ENCODE measurements at regions not wholly inside any gene's neighbourhood (a gene's known extent, or its start where the extent isn't known, plus 50 kb on each side); places are given as distances from the start of the nearest gene placed in this dataset.

GRCh38 chr14:53494587-53494986 lies 341.5 kb upstream of the DDHD1 start:
- H3K27ac ChIP-seq (ENCODE audit: low read depth) = no peak overlapping the region
- DNase-seq (ENCODE audit: extremely low spot score) = no peak
- no peaks in the 10 kb centered on the region for H3K4me1 ChIP-seq (ENCODE audit: insufficient read depth)
- 70% methylated on average over 1 of the region's 1 CpG for WGBS
- no peak overlapping the region for H3K4me3 ChIP-seq (ENCODE audit: low read depth, low read length)
- H3K36me3 ChIP-seq (ENCODE audit: insufficient read depth) = no peaks in the 10 kb centered on the region

DNA sequence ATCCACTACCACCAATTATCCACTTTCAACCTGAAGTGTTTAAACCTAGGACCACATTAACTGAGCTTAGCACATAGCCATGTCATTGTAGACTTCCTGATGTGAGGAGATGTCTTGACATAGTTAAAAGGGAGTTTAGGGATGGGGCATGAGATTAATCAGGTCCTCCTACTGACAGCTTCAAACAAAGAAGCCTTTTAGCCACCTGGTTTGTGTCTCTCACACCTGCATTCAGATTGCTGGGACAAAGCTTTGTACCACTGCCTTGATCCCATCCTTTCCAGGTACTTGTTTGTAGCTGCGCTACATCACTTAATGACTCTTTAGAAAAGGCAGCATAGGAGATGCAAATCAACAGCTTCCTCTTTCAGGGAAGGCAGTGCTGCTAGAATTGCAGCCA lies 340.7 kb upstream of the DDHD1 start:
- no peak overlapping the region for H3K4me3 ChIP-seq (ENCODE audit: low read depth, low read length)
- no peak overlapping the region for H3K27ac ChIP-seq (ENCODE audit: low read depth)
- H3K36me3 ChIP-seq (ENCODE audit: insufficient read depth) = no peaks in the 10 kb centered on the region
- 95% methylated on average over 1 of the region's 1 CpG for WGBS
- no peaks in the 10 kb centered on the region for H3K4me1 ChIP-seq (ENCODE audit: insufficient read depth)
- no peak for DNase-seq (ENCODE audit: extremely low spot score)

- H3K4me1 ChIP-seq (ENCODE audit: insufficient read depth) = no peaks in the 10 kb centered on the region
- H3K27ac ChIP-seq (ENCODE audit: low read depth) = no peak overlapping the region
These were observed 340.2 kb upstream of the DDHD1 start for GRCh38 chr14:53493320-53493719.

GRCh38 chr14:53491884-53492277 lies 338.8 kb upstream of the DDHD1 start:
- H3K4me3 ChIP-seq (ENCODE audit: low read depth, low read length) = no peak overlapping the region
- no peak for DNase-seq (ENCODE audit: extremely low spot score)
- no peaks in the 10 kb centered on the region for H3K4me1 ChIP-seq (ENCODE audit: insufficient read depth)
- H3K27ac ChIP-seq (ENCODE audit: low read depth) = no peak overlapping the region
- H3K36me3 ChIP-seq (ENCODE audit: insufficient read depth) = no peaks in the 10 kb centered on the region
- whole genome bisulfite sequencing = 91% methylated on average over 5 of the region's 5 CpGs

More at GRCh38 chr14:53493320-53493719, 340.2 kb upstream of the DDHD1 start:
- H3K36me3 ChIP-seq (ENCODE audit: insufficient read depth) = no peaks in the 10 kb centered on the region
- 84% methylated on average over 2 of the region's 2 CpGs for WGBS
- no peak overlapping the region for H3K4me3 ChIP-seq (ENCODE audit: low read depth, low read length)
- no peak for DNase-seq (ENCODE audit: extremely low spot score)

- no peaks in the 10 kb centered on the region for H3K4me1 ChIP-seq (ENCODE audit: insufficient read depth)
- WGBS = 56% methylated on average over 3 of the region's 3 CpGs
- no peaks in the 10 kb centered on the region for H3K36me3 ChIP-seq (ENCODE audit: insufficient read depth)
- H3K4me3 ChIP-seq (ENCODE audit: low read depth, low read length) = no peak overlapping the region
- no peak overlapping the region for H3K27ac ChIP-seq (ENCODE audit: low read depth)
- DNase-seq (ENCODE audit: extremely low spot score) = no peak
These were observed 338.2 kb upstream of the DDHD1 start for GRCh38 chr14:53491256-53491883.

GRCh38 chr14:53478174-53478573 lies 325.1 kb upstream of the DDHD1 start:
- Histone ChIP-seq H3K4me3 (ENCODE audit: low read depth, low read length) (no peak overlapping the region), H3K36me3 (ENCODE audit: insufficient read depth) (no peaks in the 10 kb centered on the region), H3K27ac (ENCODE audit: low read depth) (no peak overlapping the region), H3K4me1 (ENCODE audit: insufficient read depth) (peaks cover 2% of the 10 kb centered on the region)
- DNase-seq (ENCODE audit: extremely low spot score) = no peak
- WGBS = 80% methylated on average over 1 of the region's 1 CpG

DNA sequence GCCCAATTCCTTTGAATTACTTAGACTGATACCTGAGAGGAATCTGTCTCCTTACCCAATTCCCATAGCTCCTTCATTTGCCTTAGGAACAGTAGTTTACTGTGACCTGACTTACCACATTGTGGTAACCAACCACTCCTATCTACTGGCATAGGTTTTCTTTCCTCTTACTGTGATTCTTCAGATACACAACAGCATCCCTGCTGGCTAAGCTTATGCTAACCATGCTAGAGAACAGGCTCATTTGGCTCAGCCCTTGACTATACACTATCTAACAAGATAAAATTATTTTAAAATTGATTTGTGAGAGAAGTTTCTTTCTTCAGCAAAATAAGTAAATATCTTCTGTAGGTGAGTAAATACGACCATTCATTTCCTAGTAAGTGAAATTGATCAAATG lies 320.4 kb upstream of the DDHD1 start:
- no peaks in the 10 kb centered on the region for H3K36me3 ChIP-seq (ENCODE audit: insufficient read depth)
- no peak overlapping the region for H3K4me3 ChIP-seq (ENCODE audit: low read depth, low read length)
- H3K27ac ChIP-seq (ENCODE audit: low read depth) = no peak overlapping the region
- no peaks in the 10 kb centered on the region for H3K4me1 ChIP-seq (ENCODE audit: insufficient read depth)
- 97% methylated on average over 1 of the region's 1 CpG for WGBS
- no peak for DNase-seq (ENCODE audit: extremely low spot score)

DNA sequence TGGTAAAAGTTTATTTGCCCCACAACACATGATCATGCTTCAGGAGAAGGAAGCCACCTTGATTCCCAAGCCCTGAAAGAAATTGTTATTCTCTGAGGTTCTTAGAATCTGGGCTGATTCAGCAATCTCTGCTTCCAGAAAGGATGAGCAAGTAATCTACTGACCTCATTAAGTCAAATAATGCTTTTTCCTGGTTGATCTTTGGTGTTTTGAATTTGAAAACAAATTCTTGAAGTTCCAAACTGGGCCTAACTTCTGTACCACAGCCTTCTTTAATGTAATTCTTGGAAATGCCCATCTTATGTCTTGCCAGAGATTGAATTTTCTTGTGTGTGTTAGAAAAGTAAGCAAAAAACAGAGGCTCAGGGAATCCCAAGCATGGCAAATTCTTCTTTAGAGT lies 319.2 kb upstream of the DDHD1 start:
- H3K4me3 ChIP-seq (ENCODE audit: low read depth, low read length) = no peak overlapping the region
- no peak for DNase-seq (ENCODE audit: extremely low spot score)
- H3K36me3 ChIP-seq (ENCODE audit: insufficient read depth) = no peaks in the 10 kb centered on the region
- H3K27ac ChIP-seq (ENCODE audit: low read depth) = no peak overlapping the region
- H3K4me1 ChIP-seq (ENCODE audit: insufficient read depth) = no peaks in the 10 kb centered on the region

DNA sequence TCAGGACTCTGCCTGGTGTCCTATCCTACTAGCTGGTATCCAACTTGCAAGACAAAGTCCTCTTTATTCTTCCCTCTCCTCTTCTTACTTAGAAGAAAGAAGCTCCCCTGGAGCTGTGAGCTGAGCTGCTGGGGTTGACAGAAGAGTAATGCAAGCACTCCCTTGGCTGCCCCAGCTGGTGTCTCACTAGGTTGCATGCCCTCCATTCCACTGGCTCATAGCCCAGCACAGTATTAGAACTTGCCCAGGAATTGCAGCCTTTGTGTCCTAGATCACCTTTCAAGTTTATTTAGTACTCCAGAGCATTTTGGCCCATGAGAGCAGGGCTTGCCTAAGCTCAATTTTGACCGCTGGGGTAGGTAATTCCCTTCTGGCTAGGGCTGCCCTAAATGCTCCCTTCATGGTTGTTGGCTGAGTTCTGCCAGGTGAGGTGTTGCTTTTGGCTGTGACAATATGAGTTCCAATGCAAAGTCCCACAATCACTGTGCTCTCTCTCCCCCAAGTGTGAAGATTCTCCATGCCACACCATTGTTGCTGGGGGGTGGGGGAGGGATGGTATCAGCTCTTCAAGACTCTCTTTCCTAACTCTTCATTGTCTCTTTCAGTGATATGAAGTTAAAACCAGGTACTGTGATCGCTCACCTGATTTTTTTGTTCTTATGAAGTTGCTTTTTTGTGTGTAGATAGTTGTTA lies 317.4 kb upstream of the DDHD1 start:
- DNase-seq (ENCODE audit: extremely low spot score) = no peak
- 80% methylated on average over 2 of the region's 2 CpGs for WGBS
- H3K27ac ChIP-seq (ENCODE audit: low read depth) = no peak overlapping the region

GRCh38 chr14:53468876-53469275 lies 315.8 kb upstream of the DDHD1 start:
- Histone ChIP-seq H3K27ac (ENCODE audit: low read depth) (no peak overlapping the region), H3K4me3 (ENCODE audit: low read depth, low read length) (no peak overlapping the region), H3K4me1 (ENCODE audit: insufficient read depth) (no peaks in the 10 kb centered on the region), H3K36me3 (ENCODE audit: insufficient read depth) (no peaks in the 10 kb centered on the region)
- DNase-seq (ENCODE audit: extremely low spot score) = no peak
- 87% methylated on average over 3 of the region's 3 CpGs for WGBS

More for the DNA sequence above, 317.4 kb upstream of the DDHD1 start:
- Histone ChIP-seq H3K4me3 (ENCODE audit: low read depth, low read length) (no peak overlapping the region), H3K36me3 (ENCODE audit: insufficient read depth) (no peaks in the 10 kb centered on the region), H3K4me1 (ENCODE audit: insufficient read depth) (no peaks in the 10 kb centered on the region)

GRCh38 chr14:53464376-53464775 lies 311.3 kb upstream of the DDHD1 start:
- no peak overlapping the region for H3K4me3 ChIP-seq (ENCODE audit: low read depth, low read length)
- WGBS = 48% methylated on average over 2 of the region's 2 CpGs
- no peaks in the 10 kb centered on the region for H3K36me3 ChIP-seq (ENCODE audit: insufficient read depth)
- DNase-seq (ENCODE audit: extremely low spot score) = no peak
- H3K4me1 ChIP-seq (ENCODE audit: insufficient read depth) = no peaks in the 10 kb centered on the region
- H3K27ac ChIP-seq (ENCODE audit: low read depth) = no peak overlapping the region

DNA sequence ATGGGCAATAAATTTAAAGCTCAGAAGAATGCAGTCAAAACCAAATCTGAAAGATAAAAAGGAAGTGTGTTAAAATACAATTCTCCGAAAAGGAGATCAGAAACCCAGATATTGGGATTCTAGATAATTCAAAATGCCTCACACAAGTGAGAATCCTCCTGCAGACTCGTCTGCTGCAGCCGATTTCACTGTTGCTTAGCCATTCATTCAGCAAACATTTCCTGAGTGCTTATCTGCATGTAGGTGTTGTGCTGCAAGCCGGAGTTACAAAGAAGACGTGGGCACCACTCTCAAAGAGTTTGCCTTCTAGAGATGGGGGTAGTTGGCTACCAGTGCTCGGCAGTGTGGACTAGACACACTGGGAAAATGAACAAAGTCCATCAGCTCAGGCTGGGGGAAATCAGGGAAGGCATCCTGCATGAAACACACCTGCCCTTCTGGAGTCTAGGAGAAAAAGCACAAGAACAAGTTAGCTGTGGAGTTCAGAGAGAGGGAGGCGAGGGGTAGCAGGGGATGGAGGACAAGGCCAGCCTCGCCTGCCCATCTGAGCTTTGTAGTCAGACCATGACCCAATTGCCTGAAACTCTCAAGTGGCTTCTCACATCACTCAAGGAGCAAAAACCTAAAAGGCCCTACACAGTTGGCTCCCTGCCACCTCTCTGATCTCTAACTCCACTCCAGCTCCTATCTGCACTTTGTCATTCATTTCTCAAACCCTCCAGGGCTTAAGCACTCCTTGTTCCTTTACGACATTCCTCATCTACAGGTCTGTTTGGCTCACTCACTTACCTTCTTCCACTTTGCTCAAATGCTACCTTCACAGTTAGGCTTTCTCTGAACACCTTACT lies 310.0 kb upstream of the DDHD1 start:
- Histone ChIP-seq H3K4me1 (ENCODE audit: insufficient read depth) (no peaks in the 10 kb centered on the region), H3K36me3 (ENCODE audit: insufficient read depth) (no peaks in the 10 kb centered on the region), H3K4me3 (ENCODE audit: low read depth, low read length) (no peak overlapping the region), H3K27ac (ENCODE audit: low read depth) (no peak overlapping the region)
- DNase-seq (ENCODE audit: extremely low spot score) = no peak
- 84% methylated on average over 9 of the region's 9 CpGs for WGBS

DNA sequence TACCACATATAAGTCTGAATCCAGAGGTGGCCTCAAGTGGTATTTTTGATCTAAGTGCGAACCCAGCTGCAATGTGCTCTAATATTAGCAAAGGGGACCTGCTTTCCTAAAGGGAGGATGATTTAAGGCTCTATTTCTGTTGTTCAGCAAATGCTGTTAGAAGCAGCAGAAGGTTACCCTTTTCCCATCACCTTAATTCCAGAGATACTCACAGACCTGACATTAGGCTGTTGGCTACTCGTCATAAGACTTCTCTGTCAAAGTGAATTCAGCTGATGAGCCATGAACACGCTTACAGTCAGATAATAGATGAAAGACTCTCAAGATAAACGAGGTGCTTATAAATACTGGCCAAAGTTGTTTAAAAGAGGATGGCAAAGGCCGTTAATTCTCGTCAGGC lies 308.7 kb upstream of the DDHD1 start:
- no peak overlapping the region for H3K27ac ChIP-seq (ENCODE audit: low read depth)
- 49% methylated on average over 6 of the region's 6 CpGs for WGBS
- H3K4me3 ChIP-seq (ENCODE audit: low read depth, low read length) = no peak overlapping the region
- no peaks in the 10 kb centered on the region for H3K4me1 ChIP-seq (ENCODE audit: insufficient read depth)
- no peak for DNase-seq (ENCODE audit: extremely low spot score)
- H3K36me3 ChIP-seq (ENCODE audit: insufficient read depth) = no peaks in the 10 kb centered on the region

DNA sequence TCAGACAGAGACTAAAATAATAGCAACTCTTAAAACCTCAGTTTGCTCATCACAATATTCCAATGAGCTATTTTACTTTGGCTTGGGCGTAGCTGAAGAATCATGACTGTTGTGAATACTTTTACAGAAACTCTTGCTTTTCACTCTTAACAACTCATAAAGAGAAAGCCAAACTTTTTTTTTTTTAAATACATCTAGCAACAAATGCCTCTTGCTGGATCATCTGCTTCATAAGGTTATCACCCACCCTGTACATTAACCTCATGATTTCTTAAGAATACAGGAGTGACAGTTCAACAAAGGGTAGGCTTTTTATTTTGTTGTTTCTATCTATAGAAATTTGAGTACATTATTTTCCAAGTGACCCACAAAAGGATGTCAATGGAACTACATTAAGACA lies 307.4 kb upstream of the DDHD1 start:
- no peak for DNase-seq (ENCODE audit: extremely low spot score)
- no peaks in the 10 kb centered on the region for H3K36me3 ChIP-seq (ENCODE audit: insufficient read depth)
- 81% methylated on average over 1 of the region's 1 CpG for WGBS
- H3K4me3 ChIP-seq (ENCODE audit: low read depth, low read length) = no peak overlapping the region
- no peaks in the 10 kb centered on the region for H3K4me1 ChIP-seq (ENCODE audit: insufficient read depth)
- H3K27ac ChIP-seq (ENCODE audit: low read depth) = no peak overlapping the region

Measured in urinary bladder (tissue), 3 donors.